ENCODE measurements at regions not wholly inside any gene's neighbourhood (a gene's known extent, or its start where the extent isn't known, plus 50 kb on each side); places are given as distances from the start of the nearest gene placed in this dataset.

GRCh38 chr3:153956613-153957012, 164.6 kb upstream of the ARHGEF26 start:
- no peaks in the 10 kb centered on the region for H3K4me1 Mint-ChIP-seq (ENCODE audit: low read depth, unreplicated experiment)
- no peak for TF ChIP-seq CTCF (IDR thresholded peaks at IDR 0.05; ENCODE audit: partially characterized antibody, unreplicated experiment)
- peaks cover 1% of the 10 kb centered on the region for H3K9me3 Mint-ChIP-seq (ENCODE audit: unreplicated experiment)
- no peaks in the 10 kb centered on the region for H3K27me3 Mint-ChIP-seq (ENCODE audit: unreplicated experiment)
- H3K36me3 Mint-ChIP-seq (ENCODE audit: unreplicated experiment): no peaks in the 10 kb centered on the region
- no peak overlapping the region for H3K27ac Mint-ChIP-seq (ENCODE audit: unreplicated experiment)
- H3K4me3 Mint-ChIP-seq (ENCODE audit: unreplicated experiment): no peak overlapping the region
- no peak for DNase-seq

DNA sequence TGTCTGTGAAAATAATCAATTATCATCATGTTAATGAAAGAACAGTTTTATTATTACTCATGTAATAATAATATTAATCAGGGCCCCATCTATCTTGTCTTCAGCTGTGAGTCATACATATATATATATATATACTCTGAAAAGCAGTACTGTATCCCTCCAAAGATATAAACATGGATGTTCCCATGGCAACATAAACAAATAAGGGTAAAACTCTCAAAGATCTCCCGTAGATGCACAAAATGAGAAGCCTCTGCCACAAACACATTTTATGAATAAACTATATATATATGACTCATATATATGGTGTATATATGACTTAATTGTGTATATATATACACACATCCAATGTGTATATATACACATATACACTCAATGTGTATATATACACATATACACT, 163.8 kb upstream of the ARHGEF26 start:
- no peaks in the 10 kb centered on the region for H3K36me3 Mint-ChIP-seq (ENCODE audit: unreplicated experiment)

DNA sequence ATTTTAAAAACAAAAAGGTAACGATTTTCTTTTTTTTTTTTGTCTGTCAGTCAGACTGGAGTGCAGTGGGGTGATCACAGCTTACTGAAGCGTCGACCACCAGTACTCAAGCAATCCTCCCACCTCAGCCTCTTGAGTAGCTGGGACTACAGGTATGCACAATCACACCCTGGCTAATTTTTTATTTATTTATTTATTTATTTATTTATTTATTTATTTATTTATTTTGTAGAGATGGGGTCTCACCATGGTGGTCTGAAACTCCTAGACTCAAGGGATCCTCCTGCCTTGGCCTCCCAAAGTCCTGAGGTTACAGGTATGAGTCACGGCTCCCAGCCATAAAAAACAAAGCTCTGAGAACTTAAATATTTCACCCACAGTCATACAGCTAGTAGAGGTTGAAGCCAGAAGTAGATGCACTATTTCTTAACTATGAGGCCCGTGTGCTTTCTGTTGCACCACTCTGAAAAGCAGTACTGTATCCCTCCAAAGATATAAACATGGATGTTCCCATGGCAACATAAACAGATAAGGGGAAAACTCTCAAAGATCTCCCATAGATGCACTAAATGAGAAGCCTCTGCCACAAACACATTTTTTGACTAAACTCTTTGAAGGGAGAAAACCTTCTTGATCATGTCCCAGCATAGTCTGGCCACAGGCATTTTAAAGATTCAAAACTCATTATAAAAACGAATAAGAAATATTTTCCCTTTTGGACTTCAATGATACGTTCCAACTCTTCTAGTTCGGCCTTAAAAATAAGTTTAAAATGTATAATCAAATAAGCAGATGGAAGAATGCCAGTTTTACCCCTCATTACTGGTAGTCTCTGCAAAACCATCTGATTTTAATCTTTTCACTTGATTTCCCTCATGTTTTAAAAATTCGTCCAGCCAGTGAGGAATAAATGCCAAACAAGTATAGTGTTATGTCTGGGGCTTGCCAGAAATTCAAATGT, 162.3 kb upstream of the ARHGEF26 start:
- no peak overlapping the region for H3K4me3 Mint-ChIP-seq (ENCODE audit: unreplicated experiment)
- no peak for TF ChIP-seq CTCF (IDR thresholded peaks at IDR 0.05; ENCODE audit: partially characterized antibody, unreplicated experiment)
- H3K27ac Mint-ChIP-seq (ENCODE audit: unreplicated experiment): no peak overlapping the region
- peaks cover 3% of the 10 kb centered on the region for H3K9me3 Mint-ChIP-seq (ENCODE audit: unreplicated experiment)
- H3K4me1 Mint-ChIP-seq (ENCODE audit: low read depth, unreplicated experiment): no peaks in the 10 kb centered on the region
- H3K36me3 Mint-ChIP-seq (ENCODE audit: unreplicated experiment): no peaks in the 10 kb centered on the region
- DNase-seq: no peak
- no peaks in the 10 kb centered on the region for H3K27me3 Mint-ChIP-seq (ENCODE audit: unreplicated experiment)

More for the DNA sequence above, 163.8 kb upstream of the ARHGEF26 start:
- no peak for TF ChIP-seq CTCF (IDR thresholded peaks at IDR 0.05; ENCODE audit: partially characterized antibody, unreplicated experiment)
- H3K4me1 Mint-ChIP-seq (ENCODE audit: low read depth, unreplicated experiment): no peaks in the 10 kb centered on the region
- H3K4me3 Mint-ChIP-seq (ENCODE audit: unreplicated experiment): no peak overlapping the region
- peaks cover 1% of the 10 kb centered on the region for H3K9me3 Mint-ChIP-seq (ENCODE audit: unreplicated experiment)
- H3K27ac Mint-ChIP-seq (ENCODE audit: unreplicated experiment): no peak overlapping the region
- no peak for DNase-seq
- no peaks in the 10 kb centered on the region for H3K27me3 Mint-ChIP-seq (ENCODE audit: unreplicated experiment)

DNA sequence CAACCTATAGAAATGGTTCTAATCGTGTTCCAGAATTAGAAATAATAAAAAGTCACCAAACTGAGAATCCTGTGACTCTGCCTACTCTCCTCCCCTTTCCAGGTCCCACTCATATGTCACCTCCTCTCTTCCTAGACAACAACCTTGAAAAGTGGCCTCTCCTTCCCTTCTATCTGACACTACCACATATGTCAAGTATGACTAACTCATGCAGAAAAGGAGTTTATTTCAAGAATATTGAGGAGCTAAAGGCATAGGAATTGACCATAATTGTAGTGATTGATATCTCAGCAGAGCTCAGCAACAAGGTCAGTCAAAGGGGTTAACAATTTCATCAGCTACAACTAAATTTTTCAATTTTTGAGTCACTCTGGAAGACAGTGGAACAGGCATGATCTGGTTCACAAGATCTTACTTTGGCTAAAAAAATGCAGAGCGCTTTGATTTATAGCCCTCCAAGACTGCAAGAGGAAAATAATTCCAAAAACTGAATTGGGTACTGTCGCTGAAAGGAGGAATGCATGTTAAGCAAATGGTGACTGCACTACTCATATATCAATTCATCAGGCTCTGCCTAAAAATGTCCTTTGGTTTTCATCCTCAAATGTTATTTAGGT, 160.6 kb upstream of the ARHGEF26 start:
- H3K4me3 Mint-ChIP-seq (ENCODE audit: unreplicated experiment): no peak overlapping the region
- TF ChIP-seq CTCF (IDR thresholded peaks at IDR 0.05; ENCODE audit: partially characterized antibody, unreplicated experiment): no peak
- no peak overlapping the region for H3K27ac Mint-ChIP-seq (ENCODE audit: unreplicated experiment)
- no peaks in the 10 kb centered on the region for H3K4me1 Mint-ChIP-seq (ENCODE audit: low read depth, unreplicated experiment)
- H3K36me3 Mint-ChIP-seq (ENCODE audit: unreplicated experiment): no peaks in the 10 kb centered on the region
- no peak for DNase-seq
- H3K9me3 Mint-ChIP-seq (ENCODE audit: unreplicated experiment): peaks cover 3% of the 10 kb centered on the region
- H3K27me3 Mint-ChIP-seq (ENCODE audit: unreplicated experiment): no peaks in the 10 kb centered on the region

DNA sequence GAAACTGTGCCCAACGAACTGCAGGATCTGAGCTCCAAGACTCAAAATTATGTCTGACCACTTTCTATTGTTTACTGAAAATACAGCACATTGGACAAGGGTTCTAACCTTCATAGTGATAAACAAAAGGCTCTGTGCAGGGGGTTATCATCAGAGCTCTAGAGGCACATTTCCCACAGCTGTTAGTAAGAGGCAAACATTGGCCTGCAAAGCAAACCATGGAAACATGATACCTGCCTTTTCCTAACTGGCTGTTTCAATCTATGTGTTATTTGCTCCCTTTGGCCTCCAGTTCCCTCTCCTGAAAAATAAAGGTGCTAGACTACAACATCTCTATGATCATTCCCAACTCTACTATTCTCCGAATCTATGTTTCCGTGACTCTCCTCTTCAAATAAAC, 159.7 kb upstream of the ARHGEF26 start:
- H3K27ac Mint-ChIP-seq (ENCODE audit: unreplicated experiment): no peak overlapping the region
- TF ChIP-seq CTCF (IDR thresholded peaks at IDR 0.05; ENCODE audit: partially characterized antibody, unreplicated experiment): no peak

More for the DNA sequence above, 159.7 kb upstream of the ARHGEF26 start:
- Mint-ChIP-seq H3K9me3 (ENCODE audit: unreplicated experiment) (peaks cover 3% of the 10 kb centered on the region), H3K4me3 (ENCODE audit: unreplicated experiment) (no peak overlapping the region), H3K27me3 (ENCODE audit: unreplicated experiment) (no peaks in the 10 kb centered on the region), H3K36me3 (ENCODE audit: unreplicated experiment) (no peaks in the 10 kb centered on the region), H3K4me1 (ENCODE audit: low read depth, unreplicated experiment) (no peaks in the 10 kb centered on the region)
- DNase-seq: no peak
